A549 (cell line): ENCODE measurements at regions not wholly inside any gene's neighbourhood (a gene's known extent, or its start where the extent isn't known, plus 50 kb on each side); places are given as distances from the start of the nearest gene placed in this dataset.

ENCODE experiments used
- ATAC-seq, 2 experiments: fragments of 200-7000 bp in 1 of 2; fragments of >200 bp in 1 of 2; cut with Nextera tagmentation in 1 of 2; cut with Tn5 transposase in 1 of 2; 3 replicates each; pipeline versions ENCODE4 v1.8.0 to v1.9.1; 2018 to 2020; ENCODE audit warnings: mild to moderate bottlenecking in 1 of 2, moderate library complexity in 1 of 2
- CTCF ChIA-PET: fragments of 300-600 bp; sonication (Branson Sonifier 250); formaldehyde crosslinking; extraction: SDS; loops from one replicate; lab custom pipeline; 2021; ENCODE audit warnings: antibody characterized with exemption, inconsistent platforms; lab: Yijun Ruan, JAX
- POLR2A ChIA-PET: fragments of 350-600 bp; formaldehyde crosslinking; extraction: SDS; loops from one replicate; lab custom pipeline; 2021; ENCODE audit warnings: antibody characterized with exemption, inconsistent platforms; lab: Yijun Ruan, JAX
- DNase-seq, 2 experiments: peaks; one replicate each; pipeline versions ENCODE4 v3.0.0 to v3.0.0-alpha.2; 2011 to 2016; ENCODE audit warnings: low read depth in 1 of 2, low spot score in 1 of 2
- FAIRE-seq: peaks from 2 replicates; lab custom pipeline; 2011; peaks lifted over from hg19 to GRCh38; lab: Jason Lieb, UNC
- H3K27ac ChIP-seq, 2 experiments: fragments of >200 bp; sonication (Bioruptor Twin); formaldehyde crosslinking; 3 replicates each; pipeline ENCODE4 v1.5.1; 2016 to 2017
- H3K4me1 ChIP-seq: fragments of >200 bp; sonication (Bioruptor Twin); formaldehyde crosslinking; 3 replicates; pipeline ENCODE4 v1.6.1; 2016
- H3K4me2 ChIP-seq: fragments of >200 bp; sonication (Bioruptor Twin); formaldehyde crosslinking; 3 replicates; pipeline ENCODE4 v1.6.1; 2016
- H3K4me3 ChIP-seq: fragments of >200 bp; sonication (Bioruptor Twin); formaldehyde crosslinking; 3 replicates; pipeline ENCODE4 v1.5.1; 2016
- H3K9me3 ChIP-seq: fragments of >200 bp; sonication (Bioruptor Twin); formaldehyde crosslinking; 3 replicates; pipeline ENCODE4 v1.6.1; 2016
- CBX2 ChIP-seq: fragments of 200-600 bp; sonication (generic); IDR thresholded peaks from 2 replicates; pipeline ENCODE4 v1.6.1; 2016; ENCODE audit warnings: low read depth, mild to moderate bottlenecking, borderline replicate concordance
- CBX8 ChIP-seq: fragments of 200-600 bp; sonication (generic); IDR thresholded peaks from 2 replicates; pipeline ENCODE4 v1.6.1; 2016
- CEBPB ChIP-seq, 2 experiments: fragments of >200 bp in 1 of 2; sonication (Bioruptor Twin) in 1 of 2; formaldehyde crosslinking in 1 of 2; IDR thresholded peaks; 2 replicates each; pipeline ENCODE4 v1.6.1; 2012 to 2016
- CHD4 ChIP-seq: fragments of 200-600 bp; sonication (generic); IDR thresholded peaks from 2 replicates; pipeline ENCODE4 v1.6.1; 2016; ENCODE audit warnings: antibody characterized with exemption, mild to moderate bottlenecking, borderline replicate concordance
- ESRRA ChIP-seq: fragments of 150-350 bp; IDR thresholded peaks from 2 replicates; pipeline ENCODE4 v1.6.1; 2014; ENCODE audit warnings: mild to moderate bottlenecking, low read length, borderline replicate concordance
- FOSB ChIP-seq: fragments of 250-450 bp; sonication (Bioruptor Pico); IDR thresholded peaks from 2 replicates; pipeline ENCODE4 v1.5.0; 2020; ENCODE audit warnings: mild to moderate bottlenecking, moderate library complexity
- FOSL2 ChIP-seq, 2 experiments: fragments of 450-650 bp in 1 of 2; fragments of >200 bp in 1 of 2; sonication (Bioruptor Twin) in 1 of 2; formaldehyde crosslinking; IDR thresholded peaks; 2 replicates each; pipeline versions ENCODE4 v1.5.0 to v1.6.1; 2016 to 2020; ENCODE audit warnings: mild to moderate bottlenecking in 1 of 2, moderate library complexity in 1 of 2
- HDAC2 ChIP-seq: fragments of 200-600 bp; sonication (generic); IDR thresholded peaks from 2 replicates; pipeline ENCODE4 v1.6.1; 2016
- HEYL ChIP-seq: fragments of 250-450 bp; sonication (Bioruptor Pico); IDR thresholded peaks from 2 replicates; pipeline ENCODE4 v1.8.0; 2021; ENCODE audit warnings: mild to moderate bottlenecking, moderate library complexity
- HOXA7 ChIP-seq: fragments of 250-450 bp; sonication (Bioruptor Pico); IDR thresholded peaks from 2 replicates; pipeline ENCODE4 v1.5.0; 2020; ENCODE audit warnings: mild to moderate bottlenecking, moderate library complexity
- KDM1A ChIP-seq: fragments of 200-600 bp; sonication (generic); IDR thresholded peaks from 2 replicates; pipeline ENCODE4 v1.6.1; 2016; ENCODE audit warnings: low read depth, mild to moderate bottlenecking
- MYC ChIP-seq: IDR thresholded peaks from 2 replicates; pipeline ENCODE4 v1.6.1; 2012; ENCODE audit warnings: mild to moderate bottlenecking, inconsistent platforms, low read length, improper control_type of control experiment, borderline replicate concordance
- NFE2L2 ChIP-seq: fragments of 150-350 bp; conservative IDR thresholded peaks from 2 replicates; pipeline ENCODE4 v1.6.1; 2014; ENCODE audit warnings: low read length
- PHF8 ChIP-seq: fragments of 200-600 bp; sonication (generic); IDR thresholded peaks from 2 replicates; pipeline ENCODE4 v1.6.1; 2016; ENCODE audit warnings: low read depth, mild to moderate bottlenecking, antibody characterized with exemption, moderate library complexity, borderline replicate concordance
- POLR2AphosphoS2 ChIP-seq: conservative IDR thresholded peaks from 2 replicates; pipeline ENCODE4 v1.6.1; 2012; ENCODE audit warnings: low read length, improper control_type of control experiment, inconsistent platforms
- RAD21 ChIP-seq, 2 experiments: fragments of >200 bp in 1 of 2; sonication (Bioruptor Twin) in 1 of 2; formaldehyde crosslinking in 1 of 2; IDR thresholded peaks in 1 of 2; conservative IDR thresholded peaks in 1 of 2; 2 replicates in 1 of 2; 3 replicates in 1 of 2; pipeline ENCODE4 v1.6.1; 2012 to 2018; ENCODE audit warnings: inconsistent platforms in 1 of 2
- RARB ChIP-seq: fragments of 250-450 bp; sonication (Bioruptor Pico); IDR thresholded peaks from 2 replicates; pipeline ENCODE4 v1.8.0; 2021; ENCODE audit warnings: mild to moderate bottlenecking, moderate library complexity
- RFX5 ChIP-seq: fragments of 450-650 bp; IDR thresholded peaks from 2 replicates; pipeline ENCODE4 v1.7.1; 2014; ENCODE audit warnings: antibody characterized with exemption, mild to moderate bottlenecking, moderate library complexity
- RNF2 ChIP-seq: fragments of 200-600 bp; sonication (generic); IDR thresholded peaks from 2 replicates; pipeline ENCODE4 v1.6.1; 2016; ENCODE audit warnings: low read depth, mild to moderate bottlenecking, antibody characterized with exemption, moderate library complexity, borderline replicate concordance
- TFCP2L1 ChIP-seq: fragments of 250-450 bp; sonication (Bioruptor Pico); IDR thresholded peaks from 2 replicates; pipeline ENCODE4 v1.5.0; 2021; ENCODE audit warnings: mild to moderate bottlenecking
- ZSCAN20 ChIP-seq: fragments of 250-450 bp; sonication (Bioruptor Pico); IDR thresholded peaks from 2 replicates; pipeline ENCODE4 v1.8.0; 2022; ENCODE audit warnings: mild to moderate bottlenecking, moderate library complexity
- WGBS: methylation state at CpG from one replicate; pipeline ENCODE4 v1.1.6; 2017; ENCODE audit errors: missing lambda C conversion rate; 5-methylcytosine and 5-hydroxymethylcytosine counted together
- TF ChIP-seq, protein P1 (sequence below): fragments of 150-350 bp; IDR thresholded peaks from 2 replicates; pipeline ENCODE4 v1.6.1; 2014; ENCODE audit warnings: low read depth, mild to moderate bottlenecking, low read length
- TF ChIP-seq, protein P2 (sequence below): IDR thresholded peaks from 2 replicates; pipeline ENCODE4 v1.6.1; 2012
- TF ChIP-seq, protein P3 (sequence below): fragments of 450-650 bp; IDR thresholded peaks from 2 replicates; pipeline ENCODE4 v1.6.1; 2014; ENCODE audit warnings: antibody characterized with exemption
- TF ChIP-seq, protein P4 (sequence below): fragments of >200 bp; sonication (Bioruptor Twin); formaldehyde crosslinking; IDR thresholded peaks from 3 replicates; pipeline ENCODE4 v1.5.1; 2016

DNA sequence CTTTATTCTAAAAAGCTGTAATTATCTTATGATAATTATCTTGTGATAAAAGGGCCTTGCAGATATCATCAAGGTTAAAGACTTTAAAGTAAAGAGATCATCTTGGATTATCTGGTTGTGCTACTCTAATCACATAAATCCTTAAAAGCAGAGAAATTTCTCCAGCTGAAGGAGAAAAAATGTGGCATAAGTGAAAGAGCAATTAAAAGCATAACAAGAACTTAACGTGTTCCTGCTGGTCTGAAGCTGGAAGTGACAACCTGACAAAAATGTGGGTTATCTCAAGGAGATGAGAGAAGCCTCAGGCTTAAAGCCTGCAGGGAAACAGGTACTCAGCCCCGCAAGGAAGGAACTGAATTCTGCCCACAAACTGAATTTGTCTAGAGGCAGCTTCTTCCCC, 449.1 kb upstream of the NDST4 start:
- H3K4me3 ChIP-seq = no peak overlapping the region
- H3K4me1 ChIP-seq = no peaks in the 10 kb centered on the region
- POLR2A ChIA-PET = no interaction called here
- ATAC-seq (no peak), FAIRE-seq (no peak), DNase-seq (no peak)
- no peak overlapping the region for H3K4me2 ChIP-seq
- no peaks in the 10 kb centered on the region for H3K9me3 ChIP-seq
- TF ChIP-seq RARB = no peak
- TF ChIP-seq RNF2 = no peak
- no peak for TF ChIP-seq RFX5
- no peak for TF ChIP-seq ZSCAN20 (CRISPR knock-in tag)
- TF ChIP-seq, protein P1, sequence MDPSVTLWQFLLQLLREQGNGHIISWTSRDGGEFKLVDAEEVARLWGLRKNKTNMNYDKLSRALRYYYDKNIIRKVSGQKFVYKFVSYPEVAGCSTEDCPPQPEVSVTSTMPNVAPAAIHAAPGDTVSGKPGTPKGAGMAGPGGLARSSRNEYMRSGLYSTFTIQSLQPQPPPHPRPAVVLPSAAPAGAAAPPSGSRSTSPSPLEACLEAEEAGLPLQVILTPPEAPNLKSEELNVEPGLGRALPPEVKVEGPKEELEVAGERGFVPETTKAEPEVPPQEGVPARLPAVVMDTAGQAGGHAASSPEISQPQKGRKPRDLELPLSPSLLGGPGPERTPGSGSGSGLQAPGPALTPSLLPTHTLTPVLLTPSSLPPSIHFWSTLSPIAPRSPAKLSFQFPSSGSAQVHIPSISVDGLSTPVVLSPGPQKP = no peak
- TF ChIP-seq KDM1A = no peak
- no peak for TF ChIP-seq HOXA7 (CRISPR knock-in tag)
- TF ChIP-seq POLR2AphosphoS2 = no peak
- no peak for TF ChIP-seq CBX2
- no peak for TF ChIP-seq HDAC2
- TF ChIP-seq, protein P2, sequence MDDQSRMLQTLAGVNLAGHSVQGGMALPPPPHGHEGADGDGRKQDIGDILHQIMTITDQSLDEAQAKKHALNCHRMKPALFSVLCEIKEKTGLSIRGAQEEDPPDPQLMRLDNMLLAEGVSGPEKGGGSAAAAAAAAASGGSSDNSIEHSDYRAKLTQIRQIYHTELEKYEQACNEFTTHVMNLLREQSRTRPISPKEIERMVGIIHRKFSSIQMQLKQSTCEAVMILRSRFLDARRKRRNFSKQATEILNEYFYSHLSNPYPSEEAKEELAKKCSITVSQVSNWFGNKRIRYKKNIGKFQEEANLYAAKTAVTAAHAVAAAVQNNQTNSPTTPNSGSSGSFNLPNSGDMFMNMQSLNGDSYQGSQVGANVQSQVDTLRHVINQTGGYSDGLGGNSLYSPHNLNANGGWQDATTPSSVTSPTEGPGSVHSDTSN = no peak
- TF ChIP-seq CHD4 = no peak
- 22% methylated on average over 2 of the region's 2 CpGs for WGBS
- CTCF ChIA-PET = no interaction called here
- no peak overlapping the region for H3K27ac ChIP-seq

DNA sequence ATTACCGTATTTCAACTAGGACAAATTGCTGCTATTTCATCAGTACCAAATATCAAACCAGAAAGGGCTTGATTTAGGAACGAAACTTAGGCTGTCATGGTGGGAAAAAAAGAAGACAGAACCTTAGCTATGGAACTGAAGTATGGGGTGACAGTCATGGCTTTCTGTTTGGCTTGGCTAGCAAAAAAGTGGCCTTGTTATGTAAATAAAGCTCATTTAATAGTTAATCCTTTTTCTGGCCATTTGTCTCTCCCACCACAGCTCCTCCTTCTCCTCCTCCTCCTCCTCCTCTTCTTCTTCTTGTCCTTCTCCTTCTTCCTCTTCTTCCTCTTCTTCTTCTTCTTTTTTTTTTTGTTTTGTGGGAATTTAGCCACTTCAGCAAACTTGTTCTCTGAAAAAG, 434.7 kb upstream of the NDST4 start:
- CTCF ChIA-PET = no interaction called here
- FAIRE-seq (no peak), DNase-seq (no peak), ATAC-seq (no peak)
- H3K4me2 ChIP-seq = no peak overlapping the region
- no peak overlapping the region for H3K4me3 ChIP-seq
- no peak overlapping the region for H3K27ac ChIP-seq
- no peaks in the 10 kb centered on the region for H3K4me1 ChIP-seq
- no peaks in the 10 kb centered on the region for H3K9me3 ChIP-seq
- POLR2A ChIA-PET = no interaction called here
- 35% methylated on average over 2 of the region's 2 CpGs for WGBS
- no peak for TF ChIP-seq PHF8
- TF ChIP-seq ESRRA = no peak
- no peak for TF ChIP-seq CBX8
- TF ChIP-seq CHD4 = no peak
- TF ChIP-seq NFE2L2 = no peak
- TF ChIP-seq, protein P3, sequence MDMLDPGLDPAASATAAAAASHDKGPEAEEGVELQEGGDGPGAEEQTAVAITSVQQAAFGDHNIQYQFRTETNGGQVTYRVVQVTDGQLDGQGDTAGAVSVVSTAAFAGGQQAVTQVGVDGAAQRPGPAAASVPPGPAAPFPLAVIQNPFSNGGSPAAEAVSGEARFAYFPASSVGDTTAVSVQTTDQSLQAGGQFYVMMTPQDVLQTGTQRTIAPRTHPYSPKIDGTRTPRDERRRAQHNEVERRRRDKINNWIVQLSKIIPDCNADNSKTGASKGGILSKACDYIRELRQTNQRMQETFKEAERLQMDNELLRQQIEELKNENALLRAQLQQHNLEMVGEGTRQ = no peak
- TF ChIP-seq FOSL2 (IDR thresholded peaks at IDR 0.05) = no peak
- TF ChIP-seq FOSL2 (CRISPR knock-in tag; IDR thresholded peaks at IDR 0.05) = no peak
- no peak for TF ChIP-seq HEYL (CRISPR knock-in tag)
- TF ChIP-seq CEBPB (IDR thresholded peaks at IDR 0.05) = no peak
- TF ChIP-seq FOSB (CRISPR knock-in tag) = no peak
- TF ChIP-seq MYC = no peak
- TF ChIP-seq HOXA7 (CRISPR knock-in tag) = no peak
- TF ChIP-seq TFCP2L1 (CRISPR knock-in tag) = no peak
- no peak for TF ChIP-seq RNF2
- TF ChIP-seq ZSCAN20 (CRISPR knock-in tag) = no peak
- TF ChIP-seq, protein P4, sequence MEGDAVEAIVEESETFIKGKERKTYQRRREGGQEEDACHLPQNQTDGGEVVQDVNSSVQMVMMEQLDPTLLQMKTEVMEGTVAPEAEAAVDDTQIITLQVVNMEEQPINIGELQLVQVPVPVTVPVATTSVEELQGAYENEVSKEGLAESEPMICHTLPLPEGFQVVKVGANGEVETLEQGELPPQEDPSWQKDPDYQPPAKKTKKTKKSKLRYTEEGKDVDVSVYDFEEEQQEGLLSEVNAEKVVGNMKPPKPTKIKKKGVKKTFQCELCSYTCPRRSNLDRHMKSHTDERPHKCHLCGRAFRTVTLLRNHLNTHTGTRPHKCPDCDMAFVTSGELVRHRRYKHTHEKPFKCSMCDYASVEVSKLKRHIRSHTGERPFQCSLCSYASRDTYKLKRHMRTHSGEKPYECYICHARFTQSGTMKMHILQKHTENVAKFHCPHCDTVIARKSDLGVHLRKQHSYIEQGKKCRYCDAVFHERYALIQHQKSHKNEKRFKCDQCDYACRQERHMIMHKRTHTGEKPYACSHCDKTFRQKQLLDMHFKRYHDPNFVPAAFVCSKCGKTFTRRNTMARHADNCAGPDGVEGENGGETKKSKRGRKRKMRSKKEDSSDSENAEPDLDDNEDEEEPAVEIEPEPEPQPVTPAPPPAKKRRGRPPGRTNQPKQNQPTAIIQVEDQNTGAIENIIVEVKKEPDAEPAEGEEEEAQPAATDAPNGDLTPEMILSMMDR = no peak
- no peak for TF ChIP-seq RAD21 (conservative IDR thresholded peaks at IDR 0.05 in 1 of 2, IDR thresholded peaks at IDR 0.05 in 1 of 2)
